Stimulated activated CD4-positive, alpha-beta T cell treated with anti-CD3 and anti-CD28 coated beads, Interleukin-4, amount 100 ng/mL, for 4 hours (primary cell): ENCODE measurements at regions not wholly inside any gene's neighbourhood (a gene's known extent, or its start where the extent isn't known, plus 50 kb on each side); places are given as distances from the start of the nearest gene placed in this dataset.

ENCODE experiments used
- DNase-seq, 2 experiments: peaks; one replicate each; pipeline ENCODE4 v3.0.0-alpha.2; 2020

GRCh38 chr6:19643713-19644112 is 193.5 kb upstream of the ID4 start:
- no peak for DNase-seq

GRCh38 chr6:19655744-19656143 is 181.4 kb upstream of the ID4 start:
- DNase-seq = no peak

- no peak for DNase-seq
Measured at GRCh38 chr6:19660123-19660910, 176.9 kb upstream of the ID4 start.

GRCh38 chr6:19662911-19663310 is 174.3 kb upstream of the ID4 start:
- no peak for DNase-seq

- DNase-seq = no peak
Measured at GRCh38 chr6:19663479-19663878, 173.7 kb upstream of the ID4 start.

- no peak for DNase-seq
Measured at GRCh38 chr6:19664050-19664449, 173.1 kb upstream of the ID4 start.

- DNase-seq = no peak
Measured at GRCh38 chr6:19664878-19665612, 172.1 kb upstream of the ID4 start.

- no peak for DNase-seq
Measured at GRCh38 chr6:19665613-19665909, 171.6 kb upstream of the ID4 start.

- DNase-seq = no peak
Measured at GRCh38 chr6:19668710-19669109, 168.5 kb upstream of the ID4 start.

GRCh38 chr6:19669206-19669605 is 168.0 kb upstream of the ID4 start:
- DNase-seq = no peak

- no peak for DNase-seq
Measured at GRCh38 chr6:19682859-19683258, 154.3 kb upstream of the ID4 start.

GRCh38 chr6:19690325-19691075 is 146.7 kb upstream of the ID4 start:
- no peak for DNase-seq

- DNase-seq = no peak
Measured at GRCh38 chr6:19691465-19692167, 145.6 kb upstream of the ID4 start.

- DNase-seq = no peak
Measured at GRCh38 chr6:19692506-19693298, 144.5 kb upstream of the ID4 start.

- DNase-seq = no peak
Measured at GRCh38 chr6:19694697-19695096, 142.5 kb upstream of the ID4 start.

GRCh38 chr6:19697744-19698290 is 139.4 kb upstream of the ID4 start:
- DNase-seq = no peak

GRCh38 chr6:19699932-19700331 is 137.2 kb upstream of the ID4 start:
- DNase-seq = no peak

- DNase-seq = no peak
Measured at GRCh38 chr6:19705606-19706005, 131.6 kb upstream of the ID4 start.

GRCh38 chr6:19712012-19712688 is 125.0 kb upstream of the ID4 start:
- DNase-seq = no peak

- no peak for DNase-seq
Measured at GRCh38 chr6:19712998-19713397, 124.2 kb upstream of the ID4 start.

- DNase-seq = no peak
Measured at GRCh38 chr6:19713411-19713810, 123.8 kb upstream of the ID4 start.

GRCh38 chr6:19713984-19714383 is 123.2 kb upstream of the ID4 start:
- no peak for DNase-seq
